ENCODE measurements at regions not wholly inside any gene's neighbourhood (a gene's known extent, or its start where the extent isn't known, plus 50 kb on each side); places are given as distances from the start of the nearest gene placed in this dataset.

DNA sequence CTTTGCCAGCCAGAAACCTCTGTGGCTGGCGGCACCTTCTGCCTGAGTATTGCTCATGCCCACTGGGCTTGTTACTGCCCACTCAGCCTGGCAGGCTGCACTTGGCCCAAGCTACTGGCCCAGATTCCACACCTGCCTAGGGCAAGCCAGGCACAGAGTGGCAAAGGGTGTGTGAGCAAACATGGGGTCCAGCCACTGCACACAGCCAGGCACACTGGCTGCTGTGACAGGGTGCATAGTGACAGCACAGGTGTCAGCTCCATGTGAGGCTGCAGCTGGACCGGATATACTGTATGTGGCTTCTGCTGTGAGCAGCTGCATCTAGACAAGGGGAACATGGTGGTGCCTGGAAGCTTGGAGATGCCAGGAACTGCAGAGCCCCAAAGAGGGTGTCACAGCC, 113.9 kb downstream of the COPS8 start:
- H3K9ac ChIP-seq (ENCODE audit: insufficient read depth in 1 of 2, low read depth in 2 of 2, low read length in 2 of 2): no peak overlapping the region
- POLR2A ChIA-PET: no interaction called here
- no peak overlapping the region for H3K4me3 ChIP-seq
- ATAC-seq (no peak), DNase-seq (ENCODE audit: extremely low read depth in 1 of 4, low spot score in 3 of 4) (no peak), FAIRE-seq (no peak)
- H4K20me1 ChIP-seq (replicated peaks; ENCODE audit: control insufficient read depth, insufficient read depth, low read length): no peaks in the 10 kb centered on the region
- CTCF ChIA-PET (ENCODE audit: low intra/inter-chr PET ratio): no interaction called here
- H3K79me2 ChIP-seq (ENCODE audit: control insufficient read depth, insufficient read depth, low read length): no peaks in the 10 kb centered on the region
- peaks cover 11 to 15% of the 10 kb centered on the region in 2 experiments; a peak in 3 of 5 replicates for H3K4me1 ChIP-seq (replicated peaks in 1 of 2; ENCODE audit: control insufficient read depth in 2 of 2, insufficient read depth in 2 of 2, low read length in 2 of 2)
- H3K9me1 ChIP-seq (ENCODE audit: control insufficient read depth, insufficient read depth, low read length): no peaks in the 10 kb centered on the region
- in situ Hi-C loops (cut with MboI) (no loop called here), intact Hi-C loops (cut with micrococcal nuclease) (no loop called here)
- H3K9me3 ChIP-seq (replicated peaks; ENCODE audit: control insufficient read depth, insufficient read depth, low read depth, low read length): no peaks in the 10 kb centered on the region
- BruUV-seq (replicated peaks): no TSS peak
- peaks cover 0 to 16% of the 10 kb centered on the region in 2 experiments; a peak in 3 of 5 replicates for H3K27me3 ChIP-seq (ENCODE audit: control insufficient read depth in 2 of 2, insufficient read depth in 2 of 2, low read length in 2 of 2)
- WGBS (ENCODE audit: insufficient coverage, low coverage, missing lambda C conversion rate): 11% methylated on average over 1 of the region's 2 CpGs
- no peaks in the 10 kb centered on the region for H3K36me3 ChIP-seq (ENCODE audit: control insufficient read depth, insufficient read depth, low read length)
- no peak overlapping the region for H2AFZ ChIP-seq (ENCODE audit: low read depth, low read length)
- TF ChIP-seq NEUROD1 (IDR thresholded peaks at IDR 0.05; ENCODE audit: borderline replicate concordance, low read depth, low read length, partially characterized antibody): no peak
- no peak for TF ChIP-seq SAFB (IDR thresholded peaks at IDR 0.05; ENCODE audit: borderline replicate concordance, low read depth, low read length)
- no peak for TF ChIP-seq CHD2 (IDR thresholded peaks at IDR 0.05; ENCODE audit: low read depth, low read length)
- no peak for TF ChIP-seq MTA1 (IDR thresholded peaks at IDR 0.05; ENCODE audit: borderline replicate concordance)
- TF ChIP-seq GATAD2A (IDR thresholded peaks at IDR 0.05): no peak
- TF ChIP-seq, protein P1, sequence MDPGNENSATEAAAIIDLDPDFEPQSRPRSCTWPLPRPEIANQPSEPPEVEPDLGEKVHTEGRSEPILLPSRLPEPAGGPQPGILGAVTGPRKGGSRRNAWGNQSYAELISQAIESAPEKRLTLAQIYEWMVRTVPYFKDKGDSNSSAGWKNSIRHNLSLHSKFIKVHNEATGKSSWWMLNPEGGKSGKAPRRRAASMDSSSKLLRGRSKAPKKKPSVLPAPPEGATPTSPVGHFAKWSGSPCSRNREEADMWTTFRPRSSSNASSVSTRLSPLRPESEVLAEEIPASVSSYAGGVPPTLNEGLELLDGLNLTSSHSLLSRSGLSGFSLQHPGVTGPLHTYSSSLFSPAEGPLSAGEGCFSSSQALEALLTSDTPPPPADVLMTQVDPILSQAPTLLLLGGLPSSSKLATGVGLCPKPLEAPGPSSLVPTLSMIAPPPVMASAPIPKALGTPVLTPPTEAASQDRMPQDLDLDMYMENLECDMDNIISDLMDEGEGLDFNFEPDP (CRISPR knock-in tag; IDR thresholded peaks at IDR 0.05): no peak
- no peak for TF ChIP-seq CCNT2 (IDR thresholded peaks at IDR 0.05; ENCODE audit: borderline replicate concordance, extremely low read depth, insufficient read length, low read depth, low read length)
- TF ChIP-seq, protein P2, sequence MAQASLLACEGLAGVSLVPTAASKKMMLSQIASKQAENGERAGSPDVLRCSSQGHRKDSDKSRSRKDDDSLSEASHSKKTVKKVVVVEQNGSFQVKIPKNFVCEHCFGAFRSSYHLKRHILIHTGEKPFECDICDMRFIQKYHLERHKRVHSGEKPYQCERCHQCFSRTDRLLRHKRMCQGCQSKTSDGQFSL (CRISPR knock-in tag; IDR thresholded peaks at IDR 0.05): no peak
- TF ChIP-seq, protein P2 (tag; IDR thresholded peaks at IDR 0.05): no peak
- TF ChIP-seq GATAD2B (IDR thresholded peaks at IDR 0.05; ENCODE audit: borderline replicate concordance): no peak
- H3K27ac ChIP-seq (ENCODE audit: extremely low read depth, low read depth, low read length): no peak overlapping the region
- H3K4me2 ChIP-seq (ENCODE audit: insufficient read depth, low read length): no peak overlapping the region
